ENCODE measurements at regions not wholly inside any gene's neighbourhood (a gene's known extent, or its start where the extent isn't known, plus 50 kb on each side); places are given as distances from the start of the nearest gene placed in this dataset.

DNA sequence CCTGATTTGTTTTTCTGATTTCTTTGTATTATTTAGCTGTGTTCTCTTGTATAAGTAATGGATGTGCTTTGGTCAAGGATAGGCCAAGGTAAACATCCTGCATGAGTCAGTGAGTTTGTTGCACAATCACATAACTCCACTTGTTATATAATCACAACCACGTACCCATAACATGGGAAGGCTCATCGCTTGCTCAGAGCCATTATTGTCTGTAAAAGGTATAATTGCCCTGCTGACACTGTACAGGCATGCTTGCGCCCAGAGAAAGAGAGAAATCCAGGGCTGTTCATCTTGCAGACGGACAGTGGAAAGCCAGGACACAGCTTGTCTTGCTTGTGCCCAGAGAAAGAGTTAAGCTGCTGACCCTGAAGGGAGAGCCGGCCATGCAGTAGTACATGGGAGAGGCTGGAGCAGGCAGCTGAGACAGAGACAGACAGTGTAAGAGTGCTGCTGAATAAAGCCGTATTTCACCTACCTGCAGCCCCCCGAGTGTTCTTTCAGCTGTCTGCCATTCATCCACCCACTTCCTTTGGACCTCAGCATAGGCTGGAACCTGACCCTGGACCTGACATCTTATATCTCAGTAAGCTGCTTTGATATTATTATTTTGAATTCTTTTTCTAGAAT is 174.7 kb upstream of the DAAM1 start (continued):
- TF ChIP-seq, protein P1, sequence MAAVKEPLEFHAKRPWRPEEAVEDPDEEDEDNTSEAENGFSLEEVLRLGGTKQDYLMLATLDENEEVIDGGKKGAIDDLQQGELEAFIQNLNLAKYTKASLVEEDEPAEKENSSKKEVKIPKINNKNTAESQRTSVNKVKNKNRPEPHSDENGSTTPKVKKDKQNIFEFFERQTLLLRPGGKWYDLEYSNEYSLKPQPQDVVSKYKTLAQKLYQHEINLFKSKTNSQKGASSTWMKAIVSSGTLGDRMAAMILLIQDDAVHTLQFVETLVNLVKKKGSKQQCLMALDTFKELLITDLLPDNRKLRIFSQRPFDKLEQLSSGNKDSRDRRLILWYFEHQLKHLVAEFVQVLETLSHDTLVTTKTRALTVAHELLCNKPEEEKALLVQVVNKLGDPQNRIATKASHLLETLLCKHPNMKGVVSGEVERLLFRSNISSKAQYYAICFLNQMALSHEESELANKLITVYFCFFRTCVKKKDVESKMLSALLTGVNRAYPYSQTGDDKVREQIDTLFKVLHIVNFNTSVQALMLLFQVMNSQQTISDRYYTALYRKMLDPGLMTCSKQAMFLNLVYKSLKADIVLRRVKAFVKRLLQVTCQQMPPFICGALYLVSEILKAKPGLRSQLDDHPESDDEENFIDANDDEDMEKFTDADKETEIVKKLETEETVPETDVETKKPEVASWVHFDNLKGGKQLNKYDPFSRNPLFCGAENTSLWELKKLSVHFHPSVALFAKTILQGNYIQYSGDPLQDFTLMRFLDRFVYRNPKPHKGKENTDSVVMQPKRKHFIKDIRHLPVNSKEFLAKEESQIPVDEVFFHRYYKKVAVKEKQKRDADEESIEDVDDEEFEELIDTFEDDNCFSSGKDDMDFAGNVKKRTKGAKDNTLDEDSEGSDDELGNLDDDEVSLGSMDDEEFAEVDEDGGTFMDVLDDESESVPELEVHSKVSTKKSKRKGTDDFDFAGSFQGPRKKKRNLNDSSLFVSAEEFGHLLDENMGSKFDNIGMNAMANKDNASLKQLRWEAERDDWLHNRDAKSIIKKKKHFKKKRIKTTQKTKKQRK (IDR thresholded peaks at IDR 0.05; ENCODE audit: low read length) = no peak
- TF ChIP-seq ZNF124 (CRISPR knock-in tag; IDR thresholded peaks at IDR 0.05) = no peak
- TF ChIP-seq ZNF607 (CRISPR knock-in tag; IDR thresholded peaks at IDR 0.05; ENCODE audit: borderline replicate concordance) = no peak
- TF ChIP-seq, protein P2, sequence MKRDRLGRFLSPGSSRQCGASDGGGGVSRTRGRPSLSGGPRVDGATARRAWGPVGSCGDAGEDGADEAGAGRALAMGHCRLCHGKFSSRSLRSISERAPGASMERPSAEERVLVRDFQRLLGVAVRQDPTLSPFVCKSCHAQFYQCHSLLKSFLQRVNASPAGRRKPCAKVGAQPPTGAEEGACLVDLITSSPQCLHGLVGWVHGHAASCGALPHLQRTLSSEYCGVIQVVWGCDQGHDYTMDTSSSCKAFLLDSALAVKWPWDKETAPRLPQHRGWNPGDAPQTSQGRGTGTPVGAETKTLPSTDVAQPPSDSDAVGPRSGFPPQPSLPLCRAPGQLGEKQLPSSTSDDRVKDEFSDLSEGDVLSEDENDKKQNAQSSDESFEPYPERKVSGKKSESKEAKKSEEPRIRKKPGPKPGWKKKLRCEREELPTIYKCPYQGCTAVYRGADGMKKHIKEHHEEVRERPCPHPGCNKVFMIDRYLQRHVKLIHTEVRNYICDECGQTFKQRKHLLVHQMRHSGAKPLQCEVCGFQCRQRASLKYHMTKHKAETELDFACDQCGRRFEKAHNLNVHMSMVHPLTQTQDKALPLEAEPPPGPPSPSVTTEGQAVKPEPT (CRISPR knock-in tag; IDR thresholded peaks at IDR 0.05; ENCODE audit: low read depth) = no peak
- no peak for TF ChIP-seq NFIB (CRISPR knock-in tag; IDR thresholded peaks at IDR 0.05; ENCODE audit: borderline replicate concordance)
- no peak for TF ChIP-seq ZNF44 (CRISPR knock-in tag; IDR thresholded peaks at IDR 0.05)
- TF ChIP-seq CHD4 (IDR thresholded peaks at IDR 0.05; ENCODE audit: borderline replicate concordance, low read length) = no peak
- TF ChIP-seq HMG20A (CRISPR knock-in tag; IDR thresholded peaks at IDR 0.05; ENCODE audit: borderline replicate concordance) = peak; percentile 71
- no peak for TF ChIP-seq CENPT (CRISPR knock-in tag; IDR thresholded peaks at IDR 0.05; ENCODE audit: low read depth)
- no peak for TF ChIP-seq ZNF780A (CRISPR knock-in tag; IDR thresholded peaks at IDR 0.05)
- no peak for TF ChIP-seq KLF11 (CRISPR knock-in tag; IDR thresholded peaks at IDR 0.05)
- TF ChIP-seq, protein P3, sequence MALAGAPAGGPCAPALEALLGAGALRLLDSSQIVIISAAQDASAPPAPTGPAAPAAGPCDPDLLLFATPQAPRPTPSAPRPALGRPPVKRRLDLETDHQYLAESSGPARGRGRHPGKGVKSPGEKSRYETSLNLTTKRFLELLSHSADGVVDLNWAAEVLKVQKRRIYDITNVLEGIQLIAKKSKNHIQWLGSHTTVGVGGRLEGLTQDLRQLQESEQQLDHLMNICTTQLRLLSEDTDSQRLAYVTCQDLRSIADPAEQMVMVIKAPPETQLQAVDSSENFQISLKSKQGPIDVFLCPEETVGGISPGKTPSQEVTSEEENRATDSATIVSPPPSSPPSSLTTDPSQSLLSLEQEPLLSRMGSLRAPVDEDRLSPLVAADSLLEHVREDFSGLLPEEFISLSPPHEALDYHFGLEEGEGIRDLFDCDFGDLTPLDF (CRISPR knock-in tag; IDR thresholded peaks at IDR 0.05) = no peak
- TF ChIP-seq, protein P4, sequence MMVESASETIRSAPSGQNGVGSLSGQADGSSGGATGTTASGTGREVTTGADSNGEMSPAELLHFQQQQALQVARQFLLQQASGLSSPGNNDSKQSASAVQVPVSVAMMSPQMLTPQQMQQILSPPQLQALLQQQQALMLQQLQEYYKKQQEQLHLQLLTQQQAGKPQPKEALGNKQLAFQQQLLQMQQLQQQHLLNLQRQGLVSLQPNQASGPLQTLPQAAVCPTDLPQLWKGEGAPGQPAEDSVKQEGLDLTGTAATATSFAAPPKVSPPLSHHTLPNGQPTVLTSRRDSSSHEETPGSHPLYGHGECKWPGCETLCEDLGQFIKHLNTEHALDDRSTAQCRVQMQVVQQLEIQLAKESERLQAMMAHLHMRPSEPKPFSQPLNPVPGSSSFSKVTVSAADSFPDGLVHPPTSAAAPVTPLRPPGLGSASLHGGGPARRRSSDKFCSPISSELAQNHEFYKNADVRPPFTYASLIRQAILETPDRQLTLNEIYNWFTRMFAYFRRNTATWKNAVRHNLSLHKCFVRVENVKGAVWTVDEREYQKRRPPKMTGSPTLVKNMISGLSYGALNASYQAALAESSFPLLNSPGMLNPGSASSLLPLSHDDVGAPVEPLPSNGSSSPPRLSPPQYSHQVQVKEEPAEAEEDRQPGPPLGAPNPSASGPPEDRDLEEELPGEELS (CRISPR knock-in tag; IDR thresholded peaks at IDR 0.05) = peak; percentile 88
- TF ChIP-seq ARNTL (CRISPR knock-in tag; IDR thresholded peaks at IDR 0.05) = no peak
- TF ChIP-seq ZNF354B (CRISPR knock-in tag; IDR thresholded peaks at IDR 0.05) = no peak
- TF ChIP-seq, protein P5, sequence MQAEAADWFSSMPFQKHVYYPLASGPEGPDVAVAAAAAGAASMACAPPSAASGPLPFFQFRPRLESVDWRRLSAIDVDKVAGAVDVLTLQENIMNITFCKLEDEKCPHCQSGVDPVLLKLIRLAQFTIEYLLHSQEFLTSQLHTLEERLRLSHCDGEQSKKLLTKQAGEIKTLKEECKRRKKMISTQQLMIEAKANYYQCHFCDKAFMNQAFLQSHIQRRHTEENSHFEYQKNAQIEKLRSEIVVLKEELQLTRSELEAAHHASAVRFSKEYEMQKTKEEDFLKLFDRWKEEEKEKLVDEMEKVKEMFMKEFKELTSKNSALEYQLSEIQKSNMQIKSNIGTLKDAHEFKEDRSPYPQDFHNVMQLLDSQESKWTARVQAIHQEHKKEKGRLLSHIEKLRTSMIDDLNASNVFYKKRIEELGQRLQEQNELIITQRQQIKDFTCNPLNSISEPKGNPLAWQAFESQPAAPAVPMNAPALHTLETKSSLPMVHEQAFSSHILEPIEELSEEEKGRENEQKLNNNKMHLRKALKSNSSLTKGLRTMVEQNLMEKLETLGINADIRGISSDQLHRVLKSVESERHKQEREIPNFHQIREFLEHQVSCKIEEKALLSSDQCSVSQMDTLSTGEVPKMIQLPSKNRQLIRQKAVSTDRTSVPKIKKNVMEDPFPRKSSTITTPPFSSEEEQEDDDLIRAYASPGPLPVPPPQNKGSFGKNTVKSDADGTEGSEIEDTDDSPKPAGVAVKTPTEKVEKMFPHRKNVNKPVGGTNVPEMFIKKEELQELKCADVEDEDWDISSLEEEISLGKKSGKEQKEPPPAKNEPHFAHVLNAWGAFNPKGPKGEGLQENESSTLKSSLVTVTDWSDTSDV (CRISPR knock-in tag; IDR thresholded peaks at IDR 0.05) = no peak
- TF ChIP-seq ZNF562 (CRISPR knock-in tag; IDR thresholded peaks at IDR 0.05; ENCODE audit: borderline replicate concordance) = no peak
- peak; percentile 80 for TF ChIP-seq ISL2 (CRISPR knock-in tag; IDR thresholded peaks at IDR 0.05)
- TF ChIP-seq NFKB2 (CRISPR knock-in tag; IDR thresholded peaks at IDR 0.05; ENCODE audit: borderline replicate concordance) = no peak
- TF ChIP-seq ADNP (CRISPR knock-in tag; IDR thresholded peaks at IDR 0.05) = peak; percentile 80
- no peak for TF ChIP-seq POLR2A (IDR thresholded peaks at IDR 0.05; ENCODE audit: insufficient read depth in 1 of 2, low read depth in 2 of 2, low read length in 2 of 2)

All from HepG2 (cell line).